ENCODE measurements at regions not wholly inside any gene's neighbourhood (a gene's known extent, or its start where the extent isn't known, plus 50 kb on each side); places are given as distances from the start of the nearest gene placed in this dataset.
"Not testable (repeated sequence)": the region's sequence is repeated elsewhere in the genome, so short reads cannot be mapped to it uniquely, and the experiment has no call there.

DNA sequence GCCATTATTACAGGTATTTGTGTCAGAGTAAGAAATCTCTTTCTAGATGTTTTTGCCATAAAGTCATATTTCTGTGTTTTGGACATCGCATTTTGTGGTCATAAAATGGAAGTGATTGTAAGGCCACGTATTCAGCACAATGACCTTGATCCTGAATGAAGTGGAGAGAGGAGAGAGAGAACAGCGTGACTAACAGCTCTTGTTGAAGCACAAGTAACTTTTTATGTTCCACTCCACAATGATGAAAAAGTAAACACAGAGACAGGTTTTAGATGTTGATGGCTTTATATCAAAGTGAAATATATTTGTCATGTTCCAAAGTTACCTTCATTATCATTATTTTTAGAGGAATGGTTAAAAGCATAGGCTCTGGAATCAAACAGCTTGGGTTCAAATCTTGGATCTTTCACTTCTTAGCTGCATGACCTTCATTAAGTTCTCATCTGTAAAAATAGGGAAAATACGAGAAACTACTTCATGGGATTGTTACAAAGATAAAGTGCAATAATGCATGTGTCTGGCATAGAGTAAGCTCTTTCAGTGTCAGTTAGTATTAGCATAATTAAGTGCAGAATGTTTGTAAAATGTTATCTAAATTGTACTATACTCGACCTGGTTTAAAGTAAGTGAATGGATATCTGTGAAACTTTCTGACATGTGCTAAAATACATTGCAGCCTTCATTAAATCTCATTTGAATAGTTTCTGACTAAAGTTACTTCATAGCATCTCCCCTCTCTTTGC, 341.5 kb upstream of the DNAJC19 start:
- no peak for DNase-seq (ENCODE audit: low read depth in 2 of 2)

DNA sequence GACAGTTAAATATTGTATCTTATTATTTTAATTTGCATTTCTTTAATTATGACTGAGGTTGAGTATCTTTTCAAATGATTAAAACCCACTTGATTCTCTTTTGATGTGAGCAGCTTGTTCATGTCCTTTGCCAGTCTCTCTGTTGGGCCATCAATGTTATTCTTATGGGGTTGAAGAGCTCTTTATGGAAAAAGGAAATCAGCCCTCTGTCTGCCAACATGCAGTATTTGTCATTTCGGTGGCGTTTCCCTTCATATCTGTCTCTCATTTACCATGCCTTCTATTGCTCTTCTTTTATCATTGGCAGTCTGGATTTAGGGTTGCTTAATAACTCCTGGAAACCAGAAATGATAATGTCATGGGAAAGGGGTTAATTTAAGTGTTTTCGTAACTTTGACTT, 340.7 kb upstream of the DNAJC19 start:
- DNase-seq (ENCODE audit: low read depth in 2 of 2), result no peak

DNA sequence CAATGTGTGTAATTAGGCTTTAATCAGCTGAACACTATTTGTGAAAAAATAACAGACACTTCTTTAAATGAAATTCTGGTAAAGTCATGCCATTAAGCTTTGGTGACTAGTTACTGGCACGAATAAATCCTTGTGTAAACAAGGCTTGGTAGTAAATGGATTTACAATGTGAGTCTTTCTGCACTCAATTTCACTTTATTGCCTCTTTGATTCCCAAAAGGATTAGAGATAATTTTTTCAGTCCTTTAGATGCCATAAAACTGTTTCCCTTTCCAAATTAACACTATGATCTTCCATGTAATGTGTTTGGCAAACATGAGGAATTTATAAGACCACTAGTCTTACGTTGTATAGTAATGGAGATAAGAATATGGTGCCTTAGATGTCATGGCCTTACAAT, 339.5 kb upstream of the DNAJC19 start:
- DNase-seq (ENCODE audit: low read depth in 2 of 2), result no peak

DNA sequence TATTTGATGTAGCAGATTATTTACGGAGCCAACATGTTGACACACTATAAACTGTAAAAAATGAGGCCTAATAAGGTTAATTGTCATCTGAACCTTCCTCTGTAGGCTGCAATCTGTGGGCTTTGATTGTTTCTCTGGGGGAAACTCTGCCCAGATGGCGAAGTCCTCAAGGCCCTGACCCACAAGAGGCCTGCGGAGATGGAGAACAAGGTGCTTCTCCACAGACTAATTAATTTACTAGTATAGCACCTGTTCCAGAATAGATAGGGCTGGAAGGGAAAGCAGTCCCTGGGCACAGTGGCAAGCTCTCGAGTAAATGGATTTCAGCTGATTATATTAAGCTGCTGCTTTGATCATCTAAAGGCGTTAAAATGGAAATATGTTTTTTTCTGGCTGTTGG, 338.8 kb upstream of the DNAJC19 start:
- no peak for DNase-seq (ENCODE audit: low read depth in 2 of 2)

DNA sequence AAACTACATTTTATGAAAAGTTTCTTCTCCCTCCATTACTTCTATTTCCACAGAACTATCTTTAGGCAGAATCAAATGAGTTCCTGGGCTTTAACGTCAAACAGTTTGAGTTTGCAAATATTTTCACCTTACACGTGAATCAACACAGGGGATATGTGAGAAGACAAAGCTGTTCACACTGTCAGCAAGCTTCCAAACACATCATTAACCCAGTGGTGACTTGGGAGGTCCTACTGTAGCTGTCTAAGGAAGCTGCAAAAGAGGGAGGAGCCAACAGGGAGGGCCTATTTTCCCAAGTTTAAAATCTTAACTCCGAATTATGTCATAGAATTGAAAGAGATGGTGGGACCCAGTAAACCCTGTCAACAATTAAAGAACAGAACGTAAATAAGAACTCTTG, 337.8 kb upstream of the DNAJC19 start:
- no peak for DNase-seq (ENCODE audit: low read depth in 2 of 2)

DNA sequence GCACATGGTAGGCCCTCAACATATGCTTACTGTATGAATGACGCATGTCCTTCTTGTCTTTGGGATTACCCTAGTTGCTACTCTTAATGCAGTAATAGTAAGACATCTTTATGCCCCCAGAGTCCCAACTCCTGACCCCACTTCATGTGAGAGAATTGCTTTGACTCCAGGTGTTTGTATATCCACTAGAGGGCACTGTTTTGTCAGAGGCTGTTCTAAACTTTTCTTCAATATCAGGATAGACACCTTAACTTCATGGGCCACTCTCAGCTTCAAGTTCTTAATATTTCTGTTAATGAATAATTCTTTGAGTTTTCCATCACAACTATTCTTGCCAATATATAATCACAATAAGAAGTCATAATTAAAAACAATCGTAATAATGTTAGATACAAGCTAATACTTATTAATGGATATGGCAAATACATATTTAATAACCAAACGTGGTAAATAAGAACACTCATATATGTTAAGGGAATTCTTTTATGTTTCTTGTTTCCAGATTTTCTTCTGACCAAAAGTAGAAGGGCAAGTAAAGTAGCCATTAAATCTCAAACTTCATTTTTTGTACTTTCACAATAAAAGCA, 337.2 kb upstream of the DNAJC19 start:
- no peak for DNase-seq (ENCODE audit: low read depth in 2 of 2)

DNA sequence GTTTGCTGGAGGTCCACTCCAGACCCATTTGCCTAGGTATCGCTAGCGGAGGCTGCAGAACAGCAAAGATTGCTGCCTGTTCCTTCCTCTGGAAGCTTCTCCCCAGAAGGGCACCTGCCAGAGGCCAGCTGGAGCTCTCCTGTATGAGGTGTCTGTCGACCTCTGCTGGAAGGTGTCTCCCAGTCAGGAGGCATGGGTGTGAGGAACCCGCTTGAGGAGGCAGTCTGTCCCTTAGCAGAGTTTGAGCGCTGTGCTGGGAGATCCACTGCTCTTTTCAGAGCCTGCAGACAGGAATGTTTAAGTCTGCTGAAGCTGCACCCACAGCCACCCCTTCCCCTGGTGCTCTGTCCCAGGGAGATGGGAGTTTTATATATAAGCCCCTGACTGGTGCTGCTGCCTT, 335.0 kb upstream of the DNAJC19 start:
- not testable (repeated sequence) for DNase-seq (ENCODE audit: low read depth in 2 of 2)

DNA sequence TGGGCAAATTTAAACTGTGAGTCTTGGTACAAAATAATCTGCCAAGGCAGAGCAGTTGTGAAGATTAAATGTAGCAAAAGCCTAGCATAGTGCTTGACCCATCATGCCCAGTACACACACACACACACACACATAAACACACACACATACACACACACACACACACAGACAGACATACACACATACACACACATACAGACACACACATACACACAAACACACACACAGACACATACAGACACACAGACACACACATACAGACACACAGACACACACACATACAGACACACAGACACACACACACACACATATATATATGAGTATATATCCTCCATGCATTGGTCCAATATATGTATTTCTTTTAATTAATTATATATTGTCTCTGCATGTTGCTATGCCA, 328.8 kb upstream of the DNAJC19 start:
- no peak for DNase-seq (ENCODE audit: low read depth in 2 of 2)

DNA sequence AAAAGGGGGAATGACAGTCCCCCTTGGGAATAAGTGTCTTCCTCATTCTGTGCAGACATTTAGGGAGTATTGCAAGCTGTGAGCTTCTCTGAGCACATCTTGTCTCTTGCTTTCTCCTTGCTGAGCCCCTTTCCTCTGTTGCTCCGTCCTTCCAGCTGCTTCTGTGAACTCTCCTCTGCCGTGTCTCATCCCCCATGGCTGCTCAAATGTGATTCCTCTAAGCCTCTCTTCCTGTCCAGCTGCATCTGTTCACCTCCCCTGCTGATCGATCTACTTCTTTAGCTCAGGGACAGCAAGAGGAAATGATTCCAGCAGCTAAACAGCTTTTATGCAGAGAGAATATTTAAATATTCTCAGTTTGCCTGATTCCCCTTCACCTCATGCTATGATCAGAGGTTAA, 328.0 kb upstream of the DNAJC19 start:
- no peak for DNase-seq (ENCODE audit: low read depth in 2 of 2)

DNA sequence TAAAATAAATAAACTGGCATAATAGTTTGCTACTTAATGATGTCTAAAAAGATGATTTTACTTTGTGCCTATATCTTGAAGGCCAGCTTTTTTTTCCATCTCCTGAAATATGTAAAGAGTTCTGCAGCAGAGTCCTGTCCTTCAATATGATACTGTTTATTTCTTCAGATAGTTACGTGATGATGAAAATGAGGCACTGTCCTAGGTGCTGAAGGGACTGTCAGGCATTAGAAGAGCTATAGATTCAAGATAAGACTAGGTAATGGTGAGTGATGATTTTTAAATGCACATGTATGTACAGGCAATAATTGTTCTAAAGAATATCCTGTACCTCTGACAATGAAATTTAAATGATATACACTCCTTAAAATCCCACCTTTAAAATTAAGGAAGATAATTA, 326.9 kb upstream of the DNAJC19 start:
- no peak for DNase-seq (ENCODE audit: low read depth in 2 of 2)

DNA sequence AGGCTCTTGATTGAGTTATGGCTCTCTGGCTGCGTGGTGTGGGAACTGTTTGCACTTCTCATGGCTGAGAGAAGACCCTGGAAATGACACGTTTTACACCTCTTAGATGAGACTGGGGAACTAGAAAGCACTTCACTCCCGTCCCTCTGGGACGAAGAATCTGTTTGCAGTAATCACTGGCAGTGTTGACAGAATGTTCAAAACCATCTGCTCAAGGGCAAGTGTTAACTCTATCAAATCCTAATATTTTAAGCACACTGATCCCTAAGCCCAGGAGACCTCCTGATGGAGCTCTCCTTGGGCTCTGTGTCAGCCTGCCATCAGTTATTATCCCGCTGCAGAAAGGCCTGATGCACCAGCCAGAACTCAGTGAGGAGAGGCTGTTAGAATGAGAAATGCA, 323.8 kb upstream of the DNAJC19 start:
- DNase-seq (ENCODE audit: low read depth in 2 of 2), result no peak

DNA sequence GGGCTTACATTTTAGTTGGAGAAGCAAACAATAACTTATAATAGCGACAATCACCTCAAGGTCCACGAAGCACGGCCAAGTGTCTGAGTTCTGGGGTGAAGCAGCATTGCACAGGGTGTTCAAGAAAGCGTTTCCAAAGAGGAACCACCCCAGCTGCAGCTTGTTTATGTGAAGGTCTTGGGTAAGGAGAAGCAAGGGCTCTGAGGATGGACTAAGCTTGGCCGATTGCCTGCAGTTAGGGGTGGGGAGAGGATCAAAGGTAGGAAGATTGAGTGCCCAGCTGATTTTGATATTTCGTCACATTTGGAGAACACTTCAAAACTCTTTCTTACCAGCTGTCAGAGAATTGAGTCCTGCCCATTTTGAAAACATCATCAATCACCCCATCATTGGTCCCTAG, 321.6 kb upstream of the DNAJC19 start:
- no peak for DNase-seq (ENCODE audit: low read depth in 2 of 2)

DNA sequence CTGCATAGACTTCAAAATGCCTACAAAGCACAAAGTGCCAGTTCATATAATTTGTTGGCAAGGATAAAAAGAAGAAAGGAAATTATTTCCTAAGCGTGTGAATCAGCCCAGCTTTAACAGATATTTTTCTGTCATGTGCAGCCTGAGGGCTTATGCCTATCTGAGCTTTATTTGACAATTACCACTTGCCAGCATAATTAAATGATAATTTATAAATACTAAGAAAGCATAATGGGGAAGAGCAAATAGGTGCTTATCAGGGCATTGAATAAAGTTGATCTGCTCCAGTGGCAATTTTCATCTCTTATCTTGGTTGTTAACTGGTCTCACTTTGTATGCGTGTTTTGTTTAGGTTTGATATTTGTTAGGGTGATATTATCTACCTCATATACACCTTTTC, 313.4 kb upstream of the DNAJC19 start:
- DNase-seq (ENCODE audit: low read depth in 2 of 2), result no peak

DNA sequence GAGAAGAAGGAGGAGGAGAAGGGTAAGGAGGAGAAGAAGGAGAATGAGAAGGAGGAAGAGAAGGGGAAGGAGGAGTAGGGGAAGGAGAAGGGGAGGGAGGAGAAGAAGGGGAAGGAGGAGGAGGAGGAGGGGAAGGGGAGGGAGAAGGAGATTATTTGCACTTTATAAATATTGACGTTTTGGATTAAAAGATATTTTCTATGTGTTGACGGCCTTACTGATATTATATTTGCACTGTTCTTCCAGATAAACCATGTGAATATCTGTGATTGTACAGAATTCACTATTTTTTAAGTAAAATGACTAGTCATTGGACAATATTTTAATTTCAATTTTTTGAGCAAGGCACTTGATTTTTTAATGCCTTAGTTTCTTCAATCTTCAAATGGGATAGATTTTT, 310.5 kb upstream of the DNAJC19 start:
- DNase-seq (ENCODE audit: low read depth in 2 of 2), result no peak

DNA sequence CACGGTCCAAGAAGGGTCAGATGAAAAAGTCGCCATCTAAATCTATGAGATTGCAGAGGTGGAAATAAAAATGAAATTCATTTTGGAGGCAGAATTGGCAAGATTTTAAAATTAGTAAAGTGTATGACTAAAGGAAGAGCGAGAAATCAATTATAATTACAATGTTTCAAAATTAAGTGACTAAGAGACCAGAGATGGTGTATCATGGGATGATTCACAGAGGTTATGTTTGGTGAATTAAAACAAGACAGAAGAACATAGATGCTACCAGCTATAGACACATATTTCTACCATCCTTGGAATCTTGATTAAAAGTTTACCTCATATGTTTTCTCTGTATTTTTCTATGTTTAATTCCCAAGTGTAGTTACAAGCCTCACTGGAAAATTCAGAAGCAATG, 308.9 kb upstream of the DNAJC19 start:
- DNase-seq (ENCODE audit: low read depth in 2 of 2), result no peak

DNA sequence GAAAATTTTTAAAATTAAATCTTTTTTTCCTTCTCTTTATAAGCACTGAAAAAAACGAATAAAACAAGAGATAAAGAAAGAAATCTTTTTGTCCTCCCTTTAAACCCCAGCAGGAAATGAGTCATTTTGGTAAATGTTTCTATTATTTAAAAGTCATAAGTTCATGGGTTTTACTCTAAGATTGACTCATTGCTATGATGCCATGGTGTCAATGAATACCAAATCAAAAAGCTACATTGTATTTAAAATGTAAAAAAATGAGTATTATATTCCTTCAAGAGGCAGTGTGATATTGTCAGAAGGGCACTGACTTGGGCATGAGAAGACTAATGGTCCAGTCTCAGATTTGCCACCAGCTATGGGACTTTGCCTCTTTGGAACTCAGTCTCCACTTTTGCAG, 303.4 kb upstream of the DNAJC19 start:
- DNase-seq (ENCODE audit: low read depth in 2 of 2), result no peak

DNA sequence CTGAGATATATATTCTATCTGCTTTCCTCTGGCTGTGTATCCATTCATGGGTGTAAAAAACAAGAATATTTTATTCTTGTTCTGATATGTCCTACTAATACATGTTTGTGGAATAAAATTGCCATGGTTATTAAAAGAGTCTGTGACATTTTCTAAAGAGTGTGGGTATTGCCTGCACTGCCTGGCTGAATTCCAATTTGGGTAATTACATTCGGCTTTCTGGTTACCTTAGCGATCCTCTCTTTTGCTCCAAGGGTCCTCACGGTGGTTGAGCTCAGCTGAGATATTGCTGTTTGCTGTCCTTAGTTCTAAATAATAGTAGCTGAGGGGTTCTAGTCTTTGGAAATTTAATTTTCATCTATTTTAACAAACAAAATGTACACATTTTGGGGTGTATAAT, 301.4 kb upstream of the DNAJC19 start:
- DNase-seq (ENCODE audit: low read depth in 2 of 2), result no peak

DNA sequence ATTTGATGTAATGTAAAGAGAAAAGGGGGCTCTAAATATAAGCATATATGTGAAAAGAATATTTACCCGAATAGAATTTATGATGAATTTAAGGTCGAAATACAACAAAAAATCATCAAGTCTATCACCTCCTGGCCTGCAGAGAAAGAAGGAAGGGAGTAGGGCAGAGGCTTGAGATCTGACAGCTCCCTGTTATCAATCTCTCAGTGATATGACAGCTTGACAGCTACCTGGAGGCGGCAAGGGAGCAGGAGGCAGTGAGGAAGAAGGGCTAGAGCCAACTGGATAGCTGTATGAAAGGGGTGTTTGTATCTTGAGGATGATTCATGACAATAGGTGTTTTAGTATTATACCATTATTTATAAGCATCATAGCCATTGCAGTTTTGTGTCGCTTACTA, 299.8 kb upstream of the DNAJC19 start:
- no peak for DNase-seq (ENCODE audit: low read depth in 2 of 2)

DNA sequence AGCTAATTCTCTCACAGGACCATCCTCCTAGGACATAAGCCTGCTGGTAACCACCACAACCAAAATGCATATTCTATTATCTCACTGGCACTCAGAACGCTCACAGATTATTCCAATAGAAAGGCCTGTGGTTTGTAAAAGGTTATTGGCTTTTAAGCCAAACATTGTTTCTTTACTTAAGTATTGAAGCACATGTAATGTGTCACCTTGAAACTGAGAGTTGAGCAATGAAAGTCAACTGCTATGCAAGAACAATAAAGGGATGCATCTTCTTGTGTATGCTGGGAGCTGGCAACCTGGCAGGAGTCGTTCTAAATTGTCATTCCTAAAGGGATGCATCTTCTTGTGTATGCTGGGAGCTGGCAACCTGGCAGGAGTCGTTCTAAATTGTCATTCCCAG, 298.6 kb upstream of the DNAJC19 start:
- no peak for DNase-seq (ENCODE audit: low read depth in 2 of 2)

DNA sequence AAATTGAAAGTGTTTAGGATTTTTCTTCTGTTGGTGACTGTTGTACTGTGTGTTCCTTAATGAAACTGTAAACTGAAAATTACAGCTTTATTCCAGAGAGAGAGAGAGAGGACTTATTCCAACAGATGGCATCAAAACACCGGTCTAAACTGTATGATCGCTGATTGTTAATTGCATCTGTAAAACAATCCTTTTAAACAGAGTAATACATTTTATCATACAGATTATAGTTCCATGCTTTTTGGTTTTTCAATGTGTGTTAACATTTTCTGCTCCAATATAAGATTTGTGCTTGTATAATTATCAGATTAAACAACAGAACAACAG, 289.7 kb upstream of the DNAJC19 start:
- no peak for DNase-seq (ENCODE audit: low read depth in 2 of 2)

DNA sequence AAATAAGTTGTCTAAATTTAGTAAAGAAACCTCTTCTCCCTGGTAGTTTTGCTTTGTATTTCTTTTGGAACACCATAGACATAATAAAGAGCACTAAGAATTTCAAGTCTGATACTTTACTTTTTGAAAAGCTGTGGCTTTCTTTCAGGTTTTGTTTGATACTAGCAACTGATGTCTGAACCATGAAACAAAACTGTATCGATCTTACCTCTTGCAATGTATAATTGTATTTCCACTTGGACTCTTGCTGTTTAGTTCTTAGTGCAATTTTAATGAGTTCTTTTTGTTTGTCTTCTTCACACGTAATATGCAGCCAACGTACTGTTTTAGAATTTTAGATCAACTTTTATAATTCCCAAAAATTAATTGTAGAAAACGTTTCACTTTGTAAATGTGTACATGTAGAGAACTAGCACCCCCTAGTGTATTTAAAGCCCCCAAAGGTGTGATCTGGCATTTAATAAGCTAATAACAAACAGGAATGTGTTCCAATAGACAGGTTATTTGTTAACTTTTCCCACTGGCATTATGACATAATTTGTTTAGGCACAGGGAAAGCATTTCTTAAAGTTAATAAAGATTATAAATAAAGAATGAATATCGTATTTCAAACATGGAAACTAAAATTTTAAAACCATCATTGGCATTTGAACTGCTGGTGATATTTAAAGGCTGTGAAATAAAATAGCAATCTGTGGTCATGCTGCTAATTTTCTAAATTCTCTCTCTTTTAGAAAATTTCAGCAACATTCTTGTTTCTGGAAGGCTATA, 289.1 kb upstream of the DNAJC19 start:
- no peak for DNase-seq (ENCODE audit: low read depth in 2 of 2)

DNA sequence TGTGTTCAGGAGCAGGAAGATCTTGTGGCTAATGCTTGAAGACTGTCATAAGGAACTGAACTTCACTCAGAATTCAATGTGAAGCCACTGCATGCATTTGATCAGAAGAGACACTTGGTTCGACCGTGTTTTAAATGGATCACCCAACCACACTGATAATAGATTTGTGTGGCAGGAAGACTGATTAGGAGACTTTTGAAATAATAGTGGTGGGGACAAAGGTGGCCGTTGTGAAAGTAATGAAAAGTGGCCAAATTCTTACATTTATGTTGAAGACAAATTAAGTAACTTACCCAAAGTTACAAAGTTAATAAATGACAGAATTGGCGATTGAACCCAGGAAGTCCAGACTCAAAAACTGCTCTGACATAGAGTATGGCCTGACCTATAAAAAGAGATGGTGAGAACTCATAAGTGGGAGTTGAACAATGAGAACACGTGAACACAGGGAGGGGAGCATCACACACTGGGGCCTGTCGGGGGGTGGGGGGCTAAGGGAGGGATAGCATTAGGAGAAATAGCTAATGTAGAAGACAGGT, 286.9 kb upstream of the DNAJC19 start:
- no peak for DNase-seq (ENCODE audit: low read depth in 2 of 2)

DNA sequence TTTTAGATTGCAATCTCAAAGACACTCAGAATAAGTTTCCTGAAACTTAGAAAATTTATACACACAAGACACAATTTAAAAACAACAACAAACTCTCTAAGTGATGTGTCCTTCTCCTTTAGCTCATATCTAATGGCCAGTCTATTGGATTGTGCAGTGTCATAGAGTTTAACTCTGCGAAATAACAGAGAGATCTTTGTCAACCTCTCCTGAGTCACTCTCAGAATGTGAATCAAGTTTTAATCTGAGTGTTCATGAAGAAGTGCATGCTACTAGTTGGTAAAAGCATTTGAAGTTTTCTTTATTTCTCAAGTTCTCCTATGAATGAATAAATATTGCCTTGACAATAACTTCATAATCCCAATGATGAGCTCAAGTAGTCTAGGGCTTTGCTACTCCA, 284.5 kb upstream of the DNAJC19 start:
- no peak for DNase-seq (ENCODE audit: low read depth in 2 of 2)

Measured in fibroblast of skin of left quadriceps (primary cell).